Neural progenitor cell (in vitro differentiated cells): ENCODE measurements at regions not wholly inside any gene's neighbourhood (a gene's known extent, or its start where the extent isn't known, plus 50 kb on each side); places are given as distances from the start of the nearest gene placed in this dataset.

ENCODE experiments used
- DNase-seq: peaks from one replicate; pipeline ENCODE4 v3.0.0-alpha.2; 2016; ENCODE audit warnings: low spot score
- H2AFZ ChIP-seq: fragments of 200-600 bp; sonication (generic); replicated peaks from 2 replicates; pipeline ENCODE4 v1.6.1; 2016; ENCODE audit warnings: antibody characterized with exemption
- H3F3A ChIP-seq: fragments of 200-600 bp; sonication (generic); 2 replicates; pipeline ENCODE4 v1.6.1; 2016; ENCODE audit warnings: antibody characterized with exemption, low read depth
- H3K27ac ChIP-seq: fragments of 200-600 bp; sonication (generic); 2 replicates; pipeline ENCODE4 v1.5.1; 2016; ENCODE audit warnings: mild to moderate bottlenecking
- H3K27me3 ChIP-seq: fragments of 200-600 bp; sonication (generic); 2 replicates; pipeline ENCODE4 v1.6.1; 2016; ENCODE audit warnings: mild to moderate bottlenecking, moderate library complexity
- H3K36me3 ChIP-seq: fragments of 200-600 bp; sonication (generic); 2 replicates; pipeline ENCODE4 v1.5.1; 2016
- H3K4me1 ChIP-seq: fragments of 200-600 bp; sonication (generic); 2 replicates; pipeline ENCODE4 v1.6.1; 2016; ENCODE audit warnings: mixed run types
- H3K4me2 ChIP-seq: fragments of 200-600 bp; sonication (generic); 2 replicates; pipeline ENCODE4 v1.6.1; 2016
- H3K4me3 ChIP-seq: fragments of 200-600 bp; sonication (generic); 2 replicates; pipeline ENCODE4 v1.5.1; 2016
- H3K79me2 ChIP-seq: fragments of 200-600 bp; sonication (generic); 2 replicates; pipeline ENCODE4 v1.6.1; 2016; ENCODE audit warnings: low read depth
- H3K9ac ChIP-seq: fragments of 200-600 bp; sonication (generic); 2 replicates; pipeline ENCODE4 v1.6.1; 2016
- H3K9me3 ChIP-seq: fragments of 200-600 bp; sonication (generic); 2 replicates; pipeline ENCODE4 v1.5.1; 2016; ENCODE audit warnings: low read depth
- H4K20me1 ChIP-seq: fragments of 200-600 bp; sonication (generic); 2 replicates; pipeline ENCODE4 v1.6.1; 2016; ENCODE audit warnings: low read depth
- H3K27ac Mint-ChIP-seq: 3 replicates; pipeline ENCODE4 v1.8.0; 2021; ENCODE audit warnings: mixed read lengths
- H3K27me3 Mint-ChIP-seq: 2 replicates; pipeline ENCODE4 v1.8.0; 2022; ENCODE audit warnings: low read depth, mild to moderate bottlenecking, inconsistent platforms, moderate library complexity, mixed read lengths; ENCODE audit not compliant: insufficient read depth
- H3K36me3 Mint-ChIP-seq: 3 replicates; pipeline ENCODE4 v1.8.0; 2021; ENCODE audit warnings: mixed read lengths
- H3K4me1 Mint-ChIP-seq: 3 replicates; pipeline ENCODE4 v1.8.0; 2021; ENCODE audit warnings: mixed read lengths
- H3K4me3 Mint-ChIP-seq: 3 replicates; pipeline ENCODE4 v1.8.0; 2021; ENCODE audit warnings: mild to moderate bottlenecking, moderate library complexity, mixed read lengths
- H3K9me3 Mint-ChIP-seq: 3 replicates; pipeline ENCODE4 v1.8.0; 2020; ENCODE audit warnings: mixed read lengths
- CTCF ChIP-seq: fragments of 200-600 bp; sonication (generic); IDR thresholded peaks from 2 replicates; pipeline ENCODE4 v1.5.1; 2017; ENCODE audit warnings: antibody characterized with exemption, mild to moderate bottlenecking
- EZH2 ChIP-seq: fragments of 200-600 bp; sonication (generic); IDR thresholded peaks from 2 replicates; pipeline ENCODE4 v1.6.1; 2017; ENCODE audit warnings: antibody characterized with exemption, mild to moderate bottlenecking, moderate library complexity
- EZH2phosphoT487 ChIP-seq: fragments of 200-600 bp; sonication (generic); IDR thresholded peaks from 2 replicates; pipeline ENCODE4 v1.6.1; 2017; ENCODE audit warnings: antibody characterized with exemption

DNA sequence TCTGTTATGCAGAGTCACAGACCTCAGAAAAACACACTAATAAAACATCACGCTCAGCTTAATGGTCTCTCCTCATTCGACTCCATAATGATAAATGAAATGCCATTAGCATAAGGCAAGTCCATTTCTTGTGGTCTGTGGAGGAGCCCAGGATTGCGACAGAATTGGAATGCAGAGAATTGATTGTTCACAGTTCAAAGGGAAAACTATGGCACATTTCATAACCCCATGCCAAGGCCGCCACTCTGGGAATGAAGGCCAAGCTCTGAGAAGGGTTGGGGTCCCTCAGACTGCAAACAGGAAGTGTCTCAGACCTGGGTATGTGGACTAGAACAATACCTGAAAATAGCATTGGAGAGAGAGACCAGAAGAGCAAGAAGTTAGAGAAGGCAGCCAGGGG is 398.9 kb downstream of the ADRA2A start:
- H3K79me2 ChIP-seq, result no peaks in the 10 kb centered on the region
- Mint-ChIP-seq H3K36me3 (no peaks in the 10 kb centered on the region), H3K27me3 (peaks cover 2% of the 10 kb centered on the region), H3K4me3 (no peak overlapping the region), H3K9me3 (no peaks in the 10 kb centered on the region), H3K27ac (no peak overlapping the region), H3K4me1 (no peaks in the 10 kb centered on the region)
- DNase-seq, result no peak
- H3K36me3 ChIP-seq, result no peaks in the 10 kb centered on the region
- H3K4me2 ChIP-seq, result no peak overlapping the region
- no peaks in the 10 kb centered on the region for H3F3A ChIP-seq
- H2AFZ ChIP-seq, result no peak overlapping the region
- H3K27me3 ChIP-seq, result no peaks in the 10 kb centered on the region
- H4K20me1 ChIP-seq, result no peaks in the 10 kb centered on the region
- H3K9ac ChIP-seq, result no peak overlapping the region
- TF ChIP-seq EZH2phosphoT487 (no peak), CTCF (no peak), EZH2 (no peak)
- H3K4me3 ChIP-seq, result no peak overlapping the region
- peak overlapping the region; percentile 76 for H3K27ac ChIP-seq
- no peaks in the 10 kb centered on the region for H3K9me3 ChIP-seq
- H3K4me1 ChIP-seq, result peaks cover 18% of the 10 kb centered on the region

GRCh38 chr10:111478651-111479050 is 401.8 kb downstream of the ADRA2A start:
- H3K27me3 ChIP-seq, result no peaks in the 10 kb centered on the region
- no peaks in the 10 kb centered on the region for H3K79me2 ChIP-seq
- H3K9ac ChIP-seq, result no peak overlapping the region
- peaks cover 2% of the 10 kb centered on the region for H3K27me3 Mint-ChIP-seq
- no peaks in the 10 kb centered on the region for H3K9me3 ChIP-seq
- DNase-seq, result no peak
- H3K36me3 ChIP-seq, result no peaks in the 10 kb centered on the region
- H3K36me3 Mint-ChIP-seq, result no peaks in the 10 kb centered on the region
- H3K4me1 ChIP-seq, result peaks cover 18% of the 10 kb centered on the region
- no peak overlapping the region for H3K4me2 ChIP-seq
- no peak overlapping the region for H3K27ac Mint-ChIP-seq
- no peak overlapping the region for H3K4me3 Mint-ChIP-seq
- no peak overlapping the region for H3K4me3 ChIP-seq
- no peaks in the 10 kb centered on the region for H4K20me1 ChIP-seq
- H2AFZ ChIP-seq, result no peak overlapping the region
- H3K4me1 Mint-ChIP-seq, result no peaks in the 10 kb centered on the region
- H3F3A ChIP-seq, result no peaks in the 10 kb centered on the region
- no peak for TF ChIP-seq EZH2
- TF ChIP-seq EZH2phosphoT487, result no peak
- TF ChIP-seq CTCF, result no peak
- no peak overlapping the region for H3K27ac ChIP-seq
- no peaks in the 10 kb centered on the region for H3K9me3 Mint-ChIP-seq

DNA sequence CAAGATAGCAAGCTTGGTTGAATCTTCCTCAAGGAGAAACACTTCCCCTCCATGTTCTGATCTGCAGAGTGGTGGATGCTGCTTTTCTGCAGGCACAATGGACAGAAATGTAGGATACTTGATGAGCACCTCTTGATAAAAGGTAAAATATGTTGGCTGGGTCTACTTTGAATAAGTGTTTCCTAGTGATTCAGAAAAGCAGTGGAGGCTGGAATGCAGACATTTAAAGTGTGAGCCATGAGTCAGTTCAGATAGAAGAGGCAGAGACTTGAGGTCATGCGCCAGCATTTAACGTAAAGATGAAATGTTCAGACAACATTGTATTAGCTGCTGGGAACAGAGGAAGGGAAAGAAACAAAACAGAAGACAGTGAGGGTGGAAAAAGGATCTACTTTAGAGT is 403.1 kb downstream of the ADRA2A start:
- DNase-seq, result no peak
- no peaks in the 10 kb centered on the region for H3K27me3 ChIP-seq
- Mint-ChIP-seq H3K27me3 (peaks cover 2% of the 10 kb centered on the region), H3K9me3 (no peaks in the 10 kb centered on the region), H3K4me1 (no peaks in the 10 kb centered on the region), H3K4me3 (no peak overlapping the region), H3K27ac (peak overlapping the region; percentile 55), H3K36me3 (no peaks in the 10 kb centered on the region)
- no peak for TF ChIP-seq EZH2
- H4K20me1 ChIP-seq, result no peaks in the 10 kb centered on the region
- H3K27ac ChIP-seq, result no peak overlapping the region
- no peaks in the 10 kb centered on the region for H3K36me3 ChIP-seq
- no peak overlapping the region for H3K4me2 ChIP-seq
- H3K9ac ChIP-seq, result no peak overlapping the region
- H3K4me3 ChIP-seq, result no peak overlapping the region
- H2AFZ ChIP-seq, result no peak overlapping the region
- no peaks in the 10 kb centered on the region for H3F3A ChIP-seq
- peaks cover 15% of the 10 kb centered on the region for H3K4me1 ChIP-seq
- H3K9me3 ChIP-seq, result no peaks in the 10 kb centered on the region
- H3K79me2 ChIP-seq, result no peaks in the 10 kb centered on the region

- no peak overlapping the region for H3K4me3 ChIP-seq
- H3K9me3 Mint-ChIP-seq, result no peaks in the 10 kb centered on the region
- no peak overlapping the region for H3K27ac Mint-ChIP-seq
- H3K4me1 Mint-ChIP-seq, result no peaks in the 10 kb centered on the region
- H4K20me1 ChIP-seq, result no peaks in the 10 kb centered on the region
- H3K27ac ChIP-seq, result no peak overlapping the region
- no peak overlapping the region for H2AFZ ChIP-seq
- TF ChIP-seq EZH2 (no peak), CTCF (no peak), EZH2phosphoT487 (no peak)
- H3K4me1 ChIP-seq, result peaks cover 8% of the 10 kb centered on the region
- no peak for DNase-seq
- H3F3A ChIP-seq, result no peaks in the 10 kb centered on the region
- no peak overlapping the region for H3K9ac ChIP-seq
- no peaks in the 10 kb centered on the region for H3K27me3 ChIP-seq
- peaks cover 2% of the 10 kb centered on the region for H3K27me3 Mint-ChIP-seq
- no peaks in the 10 kb centered on the region for H3K79me2 ChIP-seq
- no peak overlapping the region for H3K4me2 ChIP-seq
- H3K9me3 ChIP-seq, result no peaks in the 10 kb centered on the region
- H3K36me3 ChIP-seq, result no peaks in the 10 kb centered on the region
- H3K4me3 Mint-ChIP-seq, result no peak overlapping the region
- no peaks in the 10 kb centered on the region for H3K36me3 Mint-ChIP-seq
Measured at GRCh38 chr10:111481261-111481826, 404.5 kb downstream of the ADRA2A start.
